GM08714 (cell line): ENCODE measurements at regions not wholly inside any gene's neighbourhood (a gene's known extent, or its start where the extent isn't known, plus 50 kb on each side); places are given as distances from the start of the nearest gene placed in this dataset.
"Not testable (repeated sequence)": the region's sequence is repeated elsewhere in the genome, so short reads cannot be mapped to it uniquely, and the experiment has no call there.

Experiments used
- H3K4me3 ChIP-seq: fragments of 200-500 bp; sonication (Bioruptor generic); 2 replicates; pipeline ENCODE4 v1.5.1; 2014; ENCODE audit warnings: mild to moderate bottlenecking, low read length, inconsistent platforms
- ZNF274 ChIP-seq: IDR thresholded peaks from 2 replicates; pipeline ENCODE4 v1.6.1; 2012; ENCODE audit warnings: mild to moderate bottlenecking, low read depth, low read length

- TF ChIP-seq ZNF274, result no peak
- H3K4me3 ChIP-seq, result no peak overlapping the region
Observed at GRCh38 chr6:144909753-144910285, 624.7 kb downstream of the UTRN start.

- no peak overlapping the region for H3K4me3 ChIP-seq
- no peak for TF ChIP-seq ZNF274
Observed at GRCh38 chr6:144911322-144911721, 626.2 kb downstream of the UTRN start.

- no peak overlapping the region for H3K4me3 ChIP-seq
- no peak for TF ChIP-seq ZNF274
Observed at GRCh38 chr6:144912474-144912873, 627.3 kb downstream of the UTRN start.

GRCh38 chr6:144918073-144918472, 632.9 kb downstream of the UTRN start:
- H3K4me3 ChIP-seq, result no peak overlapping the region
- no peak for TF ChIP-seq ZNF274

- TF ChIP-seq ZNF274, result no peak
- H3K4me3 ChIP-seq, result no peak overlapping the region
Observed at GRCh38 chr6:144919560-144919959, 634.4 kb downstream of the UTRN start.

- no peak overlapping the region for H3K4me3 ChIP-seq
- no peak for TF ChIP-seq ZNF274
Observed at GRCh38 chr6:144920391-144920961, 635.3 kb downstream of the UTRN start.

GRCh38 chr6:144921206-144921975, 636.3 kb downstream of the UTRN start:
- no peak for TF ChIP-seq ZNF274
- no peak overlapping the region for H3K4me3 ChIP-seq

GRCh38 chr6:144922120-144922722, 637.1 kb downstream of the UTRN start:
- TF ChIP-seq ZNF274, result no peak
- H3K4me3 ChIP-seq, result no peak overlapping the region

- not testable (repeated sequence) for H3K4me3 ChIP-seq
Observed at GRCh38 chr6:144922771-144923490, 637.8 kb downstream of the UTRN start.

- not testable (repeated sequence) for H3K4me3 ChIP-seq
Observed at GRCh38 chr6:144923491-144923787, 638.3 kb downstream of the UTRN start.

GRCh38 chr6:144928847-144929246, 643.7 kb downstream of the UTRN start:
- no peak overlapping the region for H3K4me3 ChIP-seq

GRCh38 chr6:144929262-144929661, 644.1 kb downstream of the UTRN start:
- TF ChIP-seq ZNF274, result no peak
- no peak overlapping the region for H3K4me3 ChIP-seq

More at GRCh38 chr6:144928847-144929246, 643.7 kb downstream of the UTRN start:
- no peak for TF ChIP-seq ZNF274

GRCh38 chr6:144931172-144932035, 646.3 kb downstream of the UTRN start:
- TF ChIP-seq ZNF274, result no peak
- no peak overlapping the region for H3K4me3 ChIP-seq

GRCh38 chr6:144932621-144933020, 647.5 kb downstream of the UTRN start:
- no peak overlapping the region for H3K4me3 ChIP-seq
- TF ChIP-seq ZNF274, result no peak
